IPS DF 4.7 (cell line): ENCODE measurements at regions not wholly inside any gene's neighbourhood (a gene's known extent, or its start where the extent isn't known, plus 50 kb on each side); places are given as distances from the start of the nearest gene placed in this dataset.

Source experiments
- DNase-seq: peaks from one replicate; pipeline ENCODE4 v3.0.0-alpha.2; 2013; ENCODE audit warnings: low spot score; ENCODE audit errors: extremely low read depth

DNA sequence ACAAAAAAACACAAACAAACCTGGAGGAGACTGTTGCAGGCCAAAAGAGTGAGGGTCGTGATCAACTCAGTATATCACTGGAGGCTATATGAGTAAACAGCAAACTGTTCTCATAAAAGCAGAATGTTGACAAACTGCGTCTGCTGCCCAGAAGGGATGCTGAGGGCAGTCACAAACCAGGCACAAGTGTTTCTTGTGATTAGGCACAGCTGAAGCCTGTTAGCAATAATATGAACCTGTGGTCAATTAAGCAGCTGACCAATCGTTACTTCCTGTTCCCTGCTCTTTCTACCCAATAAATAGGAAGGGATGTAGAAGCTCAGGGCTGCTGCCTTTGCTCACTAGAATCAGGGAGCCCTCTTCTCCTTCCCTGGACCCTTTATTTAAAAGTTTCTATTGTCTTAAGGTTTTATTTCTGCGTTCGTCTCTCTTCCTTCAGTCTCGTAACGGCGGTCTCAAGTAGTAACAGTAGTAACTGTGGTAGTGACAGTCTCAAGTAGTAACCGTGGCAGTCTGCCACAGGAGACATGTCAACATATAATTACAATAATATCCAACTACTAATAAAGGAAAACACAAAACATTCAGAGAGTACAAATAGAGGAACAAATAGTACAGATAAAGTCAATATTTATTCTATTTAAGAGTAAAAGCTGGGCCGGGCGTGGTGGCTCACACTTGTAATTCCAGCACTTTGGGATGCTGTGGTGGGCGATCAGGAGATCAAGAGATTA lies 698.4 kb upstream of the CCDC54 start:
- DNase-seq: no peak

DNA sequence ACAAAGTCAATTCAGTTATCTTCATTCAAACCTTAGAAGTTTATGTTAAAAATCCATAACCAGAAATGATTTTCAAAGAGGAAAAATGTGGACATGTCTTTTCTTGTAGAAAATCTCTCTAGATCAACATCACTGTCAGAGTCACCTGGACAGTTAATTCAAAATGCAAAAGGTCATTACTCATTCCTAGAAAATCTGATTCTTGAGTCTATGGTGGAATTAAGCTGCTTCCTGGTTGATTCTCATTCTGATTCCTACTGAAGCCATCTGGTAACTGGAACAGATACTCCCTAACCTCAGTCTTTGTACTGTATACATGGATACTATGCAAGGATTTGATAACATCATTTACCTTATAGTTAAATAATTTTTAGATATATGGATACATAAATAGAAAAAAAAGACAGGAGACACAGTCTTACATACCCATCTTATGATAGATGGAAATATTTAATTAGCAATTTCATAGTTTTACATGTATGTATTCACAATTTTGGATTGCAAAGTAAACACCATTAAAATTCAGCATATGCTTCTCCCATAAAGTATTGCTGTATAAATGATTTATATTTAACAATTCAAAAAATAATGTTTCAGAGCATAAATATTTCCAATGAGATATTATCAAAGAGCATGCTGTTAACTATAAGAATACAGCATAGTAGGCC lies 693.2 kb upstream of the CCDC54 start:
- no peak for DNase-seq

DNA sequence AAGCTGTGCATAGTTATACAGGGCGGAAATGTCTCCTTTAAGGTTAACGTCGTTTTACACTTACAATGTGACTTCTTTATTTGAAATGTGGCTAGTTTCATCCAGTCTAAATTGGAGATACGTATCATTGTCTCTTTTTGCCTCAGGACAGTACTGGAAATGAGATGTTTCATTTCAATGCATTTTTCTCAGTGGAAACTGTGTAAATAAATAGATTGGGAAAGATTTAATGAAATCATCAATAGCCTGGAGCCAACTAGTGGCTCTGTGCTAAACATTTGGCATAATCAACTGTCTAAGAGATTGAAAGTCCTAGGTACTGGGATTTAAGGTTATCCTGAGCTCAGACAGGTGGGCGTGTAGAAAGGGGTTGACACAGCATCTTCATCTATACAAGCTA lies 691.5 kb upstream of the CCDC54 start:
- DNase-seq: no peak

DNA sequence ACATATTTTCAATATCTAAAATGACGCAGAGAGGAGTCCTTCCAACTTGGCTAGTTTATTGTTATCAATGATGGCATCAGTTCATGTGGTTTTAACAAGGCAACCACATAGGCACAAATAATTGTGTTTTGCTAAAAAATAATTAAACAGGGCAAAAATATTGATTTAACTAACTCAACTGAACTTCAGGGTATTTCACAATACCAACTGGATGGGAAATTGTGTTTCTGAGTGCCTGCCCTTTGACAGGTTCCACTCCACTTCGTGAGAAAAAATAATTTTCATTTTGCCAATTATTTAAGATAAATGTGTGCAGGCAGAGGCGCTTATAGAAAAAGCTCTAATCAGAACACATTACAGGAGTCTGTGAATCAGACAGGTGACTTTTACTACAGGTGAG lies 689.3 kb upstream of the CCDC54 start:
- no peak for DNase-seq

DNA sequence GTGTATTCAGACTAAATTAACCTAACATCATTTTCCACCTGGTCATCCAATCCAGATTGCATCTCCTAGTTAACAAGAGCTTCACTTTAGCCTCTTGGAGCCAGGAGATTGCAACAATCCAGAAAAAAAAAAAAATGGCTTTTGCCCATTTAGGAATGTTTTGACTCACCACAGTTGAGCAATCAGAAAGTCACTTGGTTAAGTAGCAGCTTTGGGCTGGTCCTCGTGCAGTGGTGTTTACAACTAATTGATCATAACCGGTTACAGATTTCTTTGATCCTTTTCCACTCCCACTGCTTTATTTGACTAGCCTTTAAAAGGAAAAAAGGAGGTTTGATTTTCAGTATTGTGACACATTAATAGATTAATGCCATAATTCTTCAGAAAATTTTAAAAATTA lies 688.8 kb upstream of the CCDC54 start:
- DNase-seq: no peak

DNA sequence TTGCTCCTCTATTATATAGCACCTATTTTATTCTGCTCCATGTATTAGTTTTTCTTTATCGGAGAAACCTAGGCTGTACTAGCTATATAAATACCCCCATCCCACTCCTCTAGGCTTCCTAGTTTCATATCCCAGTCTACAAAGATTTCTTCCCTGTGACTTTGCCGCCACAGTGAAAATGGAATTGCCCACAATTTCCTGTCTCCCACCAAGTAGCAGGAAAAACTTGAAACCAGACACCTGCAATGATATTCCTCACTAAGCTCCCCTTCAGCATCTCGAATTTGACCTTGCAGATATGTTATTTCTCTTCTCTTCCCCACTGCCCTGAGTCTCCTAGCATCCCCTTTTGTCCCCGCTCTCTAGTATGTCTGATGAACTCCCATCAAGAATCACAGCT lies 685.8 kb upstream of the CCDC54 start:
- DNase-seq: no peak

DNA sequence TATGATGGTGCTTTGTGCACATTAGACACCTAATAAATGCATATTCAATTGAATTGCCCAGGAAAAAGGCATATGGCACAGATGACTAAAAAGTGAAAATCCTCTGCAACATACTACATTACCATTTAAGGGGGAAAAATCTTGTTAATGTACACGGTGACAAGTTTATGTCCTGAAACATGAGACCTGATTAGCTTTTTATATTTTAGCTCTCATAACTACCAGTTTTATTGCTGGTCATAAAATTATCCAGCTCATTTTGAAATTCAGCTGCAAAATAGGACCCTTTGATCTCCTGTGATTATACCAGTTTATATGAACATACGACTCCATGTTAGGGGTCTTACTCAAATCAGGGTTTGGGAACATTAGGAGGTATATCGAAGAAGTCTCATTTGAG lies 684.6 kb upstream of the CCDC54 start:
- DNase-seq: no peak

DNA sequence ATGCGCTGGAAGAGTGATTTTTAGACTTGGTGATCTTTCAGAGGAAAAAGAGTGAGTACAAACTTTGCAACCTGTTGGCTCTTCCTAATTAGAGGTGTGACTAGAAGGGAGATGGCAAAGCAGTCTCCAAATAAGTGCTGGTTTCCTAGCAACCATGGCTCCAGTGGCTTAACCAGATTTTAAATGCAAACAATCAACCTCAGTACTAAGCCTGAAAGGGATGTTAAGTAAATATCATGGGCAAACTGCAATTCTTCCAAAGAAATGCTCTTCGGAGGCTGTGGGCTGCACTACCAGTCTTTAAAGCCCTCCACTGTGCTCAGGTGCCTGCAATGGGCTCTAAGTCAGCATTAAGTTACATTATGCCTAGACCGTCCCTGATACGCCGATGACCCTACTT lies 678.1 kb upstream of the CCDC54 start:
- no peak for DNase-seq

DNA sequence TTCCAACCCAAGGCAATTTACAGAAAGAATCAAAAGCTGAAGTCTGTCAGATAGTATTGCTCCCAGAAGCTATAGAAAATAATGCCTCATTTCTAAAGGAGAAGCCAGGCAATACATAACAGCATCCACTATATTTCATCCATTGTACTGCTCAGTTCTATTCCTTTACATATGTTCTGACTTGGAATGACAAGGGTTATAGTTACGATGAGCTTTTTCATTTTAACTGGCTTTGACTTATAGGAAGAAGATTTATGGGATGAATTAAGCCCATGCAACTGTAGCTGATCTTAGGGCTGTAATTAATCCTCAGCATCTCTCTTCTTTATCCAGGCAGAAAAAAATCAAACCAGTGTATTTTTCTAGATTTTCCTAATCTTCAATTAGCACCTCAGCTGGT lies 676.3 kb upstream of the CCDC54 start:
- no peak for DNase-seq

DNA sequence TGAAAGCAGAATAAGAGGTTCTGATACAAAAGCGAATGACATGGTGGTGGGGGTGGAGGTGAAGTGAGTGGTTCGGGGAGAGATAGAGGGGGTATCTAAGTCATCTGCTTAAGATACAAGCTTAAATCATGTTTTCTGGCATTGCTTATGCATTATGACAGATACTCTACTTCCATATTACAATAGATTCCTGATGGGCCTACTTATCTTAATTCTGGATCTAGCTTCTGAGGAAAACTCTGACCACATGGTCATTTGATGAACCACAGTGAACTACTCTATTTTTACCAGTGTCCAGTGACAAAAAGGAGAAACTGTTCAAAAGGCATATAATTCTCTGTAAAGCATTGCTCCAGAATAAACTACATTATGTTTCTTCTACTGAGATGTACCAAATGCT lies 673.7 kb upstream of the CCDC54 start:
- DNase-seq: no peak

DNA sequence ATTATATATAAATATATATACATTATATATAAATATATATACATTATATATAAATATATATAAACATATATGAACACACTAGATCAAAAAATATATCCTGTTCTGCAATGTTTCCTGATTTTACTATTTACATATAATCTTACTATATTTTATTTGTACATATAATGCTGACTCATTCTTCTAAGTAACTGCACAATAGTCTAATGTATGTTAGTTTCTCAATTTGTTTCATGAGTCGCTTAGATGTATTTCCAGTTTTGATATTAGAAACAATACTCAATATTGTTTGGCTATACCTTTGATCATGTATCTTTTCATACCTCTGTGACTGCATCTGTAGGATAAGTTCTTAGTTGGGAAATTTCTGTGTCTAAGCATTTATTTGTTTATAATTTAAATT lies 669.9 kb upstream of the CCDC54 start:
- DNase-seq: no peak

DNA sequence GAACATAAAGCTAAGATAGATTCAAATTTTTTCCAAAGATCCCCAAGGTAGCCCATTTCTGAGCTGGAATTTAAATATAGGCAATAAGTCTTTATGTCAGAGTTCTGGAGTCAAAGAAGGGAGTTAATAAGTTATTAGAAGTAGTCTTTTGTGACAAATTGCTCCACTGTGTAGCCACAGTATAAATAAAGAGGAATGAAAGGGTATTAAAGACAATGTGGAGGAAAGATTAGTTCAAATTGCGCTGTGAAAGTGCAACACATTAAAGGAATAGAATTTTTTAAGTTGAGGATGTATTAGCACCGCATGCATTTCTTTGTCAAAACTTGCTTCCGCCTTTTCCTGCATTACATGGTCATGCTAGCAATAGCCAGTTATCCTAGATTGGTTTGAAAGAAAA lies 666.6 kb upstream of the CCDC54 start:
- DNase-seq: no peak

DNA sequence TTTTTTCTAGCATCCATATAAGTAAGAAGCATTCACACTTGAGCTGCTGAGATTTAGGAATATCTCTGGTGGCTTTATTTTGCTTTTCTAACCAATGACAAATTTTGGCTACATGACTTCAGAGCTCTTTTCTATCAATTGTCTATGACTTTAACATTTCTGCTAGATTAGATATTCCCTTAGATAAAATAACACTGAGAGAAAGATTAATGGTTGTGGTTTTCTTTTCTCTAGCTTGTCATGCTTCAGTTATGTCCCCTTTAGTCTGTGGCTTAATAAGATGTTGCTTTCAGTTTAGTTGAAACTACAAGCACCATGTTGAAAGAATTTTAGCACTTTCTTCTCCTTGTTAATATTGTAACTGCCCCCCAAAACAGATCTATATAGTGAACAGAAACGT lies 665.6 kb upstream of the CCDC54 start:
- DNase-seq: no peak

DNA sequence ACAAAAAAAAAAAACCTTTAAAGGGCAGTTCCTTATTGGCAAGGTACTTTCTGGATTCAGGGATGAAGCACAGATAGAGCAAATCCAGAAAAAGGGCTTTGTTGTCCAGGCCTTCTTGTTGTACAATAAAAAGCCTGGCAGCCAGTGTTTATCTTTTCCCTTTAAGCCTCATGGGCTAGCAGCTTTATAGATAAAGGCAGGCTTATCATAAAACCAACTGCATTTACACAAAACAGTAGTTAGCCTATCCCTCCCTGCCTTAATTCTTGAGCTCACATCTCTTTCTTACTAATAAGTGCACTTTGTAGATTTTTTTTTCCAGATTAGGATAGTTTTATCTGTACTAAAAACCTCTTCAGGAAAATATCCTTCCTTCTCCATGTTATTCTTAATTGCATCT lies 662.8 kb upstream of the CCDC54 start:
- no peak for DNase-seq

DNA sequence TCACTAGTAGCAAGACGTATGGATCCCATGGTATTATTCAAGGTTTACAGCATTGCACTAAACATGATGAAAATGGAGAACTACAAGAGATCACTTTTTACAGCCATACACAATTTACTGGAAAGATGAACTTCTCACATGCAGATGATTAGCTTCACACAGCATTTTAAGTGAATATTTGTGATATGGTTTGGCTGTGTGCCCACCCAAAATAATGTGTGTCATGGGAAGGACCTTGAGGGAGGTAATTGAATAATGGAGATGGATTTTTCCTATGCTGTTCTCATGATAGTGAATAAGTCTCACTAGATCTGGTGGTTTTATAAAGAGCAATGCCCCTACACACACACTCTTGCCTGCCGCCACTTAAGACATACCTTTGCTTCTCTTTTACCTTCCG lies 662.0 kb upstream of the CCDC54 start:
- DNase-seq: no peak

DNA sequence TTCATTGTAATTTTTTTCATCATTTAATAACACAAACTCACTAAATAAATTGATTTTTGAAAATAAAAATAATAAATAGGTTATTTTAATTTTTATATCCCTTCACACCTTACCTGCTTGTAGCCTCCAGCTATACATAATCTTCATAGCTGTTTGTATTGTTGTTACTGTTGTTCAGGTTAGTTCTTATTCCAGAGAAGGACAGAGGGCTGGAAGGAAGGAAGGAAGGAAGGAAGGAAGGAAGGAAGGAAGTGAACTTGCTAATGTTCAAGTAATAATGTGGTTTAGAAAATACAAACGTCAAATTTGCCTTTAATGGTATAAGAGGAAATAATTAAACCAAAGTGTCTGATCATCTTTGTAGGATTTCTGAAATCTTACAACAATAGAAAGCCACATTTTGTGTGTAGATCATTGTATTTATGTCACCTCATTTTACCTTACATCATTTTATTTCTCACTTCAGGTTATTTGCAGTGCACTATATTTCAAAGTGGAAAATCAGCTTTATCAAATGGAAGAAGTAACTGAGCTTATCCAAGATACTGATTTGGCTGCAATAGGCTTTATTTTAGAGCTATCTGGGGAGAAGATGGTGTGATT lies 660.0 kb upstream of the CCDC54 start:
- DNase-seq: no peak

DNA sequence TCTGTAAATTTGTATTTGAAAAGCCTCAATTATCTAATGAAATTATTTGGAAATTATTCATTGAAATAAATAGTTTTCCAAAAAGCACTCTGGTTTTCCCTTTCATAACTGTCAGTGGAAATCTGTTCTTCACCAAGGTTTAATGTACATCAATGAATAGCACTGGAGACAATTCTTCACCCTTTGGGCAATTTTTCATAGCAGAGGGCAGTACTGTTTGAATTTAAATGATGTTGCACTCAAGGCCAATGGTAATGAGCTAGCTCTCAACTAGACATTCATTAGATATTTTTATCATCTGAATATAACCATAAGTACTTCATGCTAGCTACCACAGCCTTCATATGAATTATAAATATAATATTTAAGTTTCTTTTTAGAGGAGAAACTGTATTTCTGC lies 658.2 kb upstream of the CCDC54 start:
- no peak for DNase-seq

DNA sequence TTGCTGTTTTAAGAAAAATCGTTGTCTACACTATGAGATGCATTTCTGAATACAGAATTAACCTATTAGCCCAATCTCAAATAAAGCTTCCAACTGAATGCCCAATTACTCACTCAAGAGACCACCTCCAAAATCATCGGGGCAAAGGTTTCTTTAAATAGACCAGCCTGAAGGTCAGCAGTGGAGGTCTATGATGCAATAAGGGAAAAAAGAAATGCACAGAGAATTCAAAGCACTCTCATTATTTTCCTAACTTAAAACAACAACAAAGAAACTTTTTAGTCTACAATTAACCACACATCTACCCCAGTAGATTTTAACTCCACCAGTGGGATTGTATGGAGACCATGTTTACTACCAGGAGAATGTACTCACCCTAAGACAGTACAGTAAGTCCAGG lies 657.7 kb upstream of the CCDC54 start:
- DNase-seq: no peak

DNA sequence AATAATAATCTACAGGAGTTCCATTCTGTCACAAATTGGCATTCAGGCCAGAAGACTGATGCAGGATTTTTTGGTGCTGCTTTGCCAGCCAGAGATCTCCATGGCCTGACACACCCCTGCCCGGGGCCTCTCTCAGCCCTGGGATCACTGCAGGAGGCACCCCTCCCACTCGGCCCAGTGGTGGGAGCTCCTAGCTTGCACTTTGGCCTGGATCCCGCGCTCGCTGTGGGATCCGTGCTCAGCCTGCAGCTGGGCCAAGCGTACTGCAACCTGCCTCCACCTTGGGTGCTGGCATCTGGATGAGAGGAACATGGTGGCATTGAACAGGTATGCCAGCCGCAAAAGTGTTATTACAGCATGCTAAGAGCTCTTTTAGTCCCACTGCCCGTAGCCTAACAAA lies 656.7 kb upstream of the CCDC54 start:
- no peak for DNase-seq

DNA sequence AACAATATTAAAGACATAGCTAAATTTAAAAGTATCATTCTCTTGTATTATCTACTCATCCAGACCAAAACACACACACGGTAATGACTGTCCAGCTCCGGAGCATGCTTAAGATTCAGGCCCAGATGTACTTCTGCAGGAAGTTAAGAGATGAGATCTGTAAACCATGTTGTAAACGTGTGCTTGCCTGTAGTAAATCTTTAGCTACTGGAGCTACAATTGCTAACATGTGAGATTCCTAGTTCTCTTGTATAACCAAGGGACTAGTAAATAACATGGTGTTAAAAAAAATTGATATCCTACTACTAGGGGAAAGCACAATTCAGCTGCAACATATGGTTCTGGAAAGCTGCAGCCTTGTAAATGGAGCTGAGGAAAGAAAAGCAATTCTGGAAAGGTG lies 651.7 kb upstream of the CCDC54 start:
- no peak for DNase-seq

DNA sequence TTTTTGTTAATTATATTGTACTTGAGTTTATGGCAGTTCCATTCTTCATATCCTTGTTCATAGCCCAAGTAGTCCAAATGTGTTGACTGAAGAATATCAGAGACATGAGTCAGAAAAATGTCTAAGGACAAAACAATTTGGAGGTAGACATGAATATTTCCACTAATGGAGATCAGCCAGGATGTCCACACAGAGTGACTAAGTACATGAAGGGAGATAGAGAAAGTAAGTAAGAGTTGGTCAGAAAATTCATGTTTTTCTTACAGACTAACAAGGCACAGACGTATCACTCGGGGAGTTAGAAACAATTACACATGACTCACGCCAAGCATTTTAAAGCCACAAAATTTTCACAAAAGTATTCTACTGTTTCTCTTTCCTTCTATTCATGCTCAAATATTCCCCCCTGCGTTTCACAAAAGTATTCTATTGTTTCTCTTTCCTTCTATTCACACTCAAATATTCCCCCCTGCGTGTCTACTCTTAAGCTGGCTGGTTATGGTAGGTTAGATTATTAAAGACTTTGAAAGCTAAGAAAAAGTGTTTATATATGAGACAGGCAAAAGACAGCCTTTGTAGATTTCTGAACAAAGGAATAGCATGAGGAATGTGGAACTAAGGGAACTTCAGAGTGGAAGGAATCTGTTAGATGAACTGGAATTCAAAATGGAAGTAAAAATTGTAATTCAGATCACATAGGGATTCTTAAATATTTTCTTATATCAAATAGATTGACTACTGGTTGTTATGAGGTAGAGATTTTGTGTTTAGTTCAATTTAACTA lies 648.7 kb upstream of the CCDC54 start:
- DNase-seq: no peak

DNA sequence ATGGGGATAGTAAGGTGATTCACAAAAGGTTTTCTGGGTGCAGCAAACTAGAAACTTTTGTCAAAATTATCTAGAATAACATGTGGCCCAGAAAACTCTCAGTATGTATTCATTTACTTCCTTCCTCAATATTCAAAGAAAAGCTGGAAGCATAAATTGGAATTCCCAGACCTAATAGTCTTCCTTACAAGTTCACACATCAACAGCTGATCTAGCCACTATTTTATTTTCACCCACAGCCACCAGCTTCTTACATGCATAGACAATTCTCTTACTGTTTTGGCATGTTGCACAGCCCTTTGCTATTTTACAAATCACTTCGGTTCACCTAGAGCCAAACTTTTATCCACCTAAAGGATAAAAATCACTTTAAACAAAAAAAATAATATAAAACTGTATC lies 647.8 kb upstream of the CCDC54 start:
- no peak for DNase-seq
